NCI-H2171 treated with DMSO at 0.1 percent for 48 hours (cell line): ENCODE measurements at regions not wholly inside any gene's neighbourhood (a gene's known extent, or its start where the extent isn't known, plus 50 kb on each side); places are given as distances from the start of the nearest gene placed in this dataset.
"Not testable (repeated sequence)": the region's sequence is repeated elsewhere in the genome, so short reads cannot be mapped to it uniquely, and the experiment has no call there.

ENCODE experiments used
- DNase-seq: peaks from one replicate; lab custom pipeline; 2025; lab: John Stamatoyannopoulos, UW

- no peak for DNase-seq
These were observed 1015.3 kb upstream of the NOVA1 start for GRCh38 chr14:27613102-27613501.

DNA sequence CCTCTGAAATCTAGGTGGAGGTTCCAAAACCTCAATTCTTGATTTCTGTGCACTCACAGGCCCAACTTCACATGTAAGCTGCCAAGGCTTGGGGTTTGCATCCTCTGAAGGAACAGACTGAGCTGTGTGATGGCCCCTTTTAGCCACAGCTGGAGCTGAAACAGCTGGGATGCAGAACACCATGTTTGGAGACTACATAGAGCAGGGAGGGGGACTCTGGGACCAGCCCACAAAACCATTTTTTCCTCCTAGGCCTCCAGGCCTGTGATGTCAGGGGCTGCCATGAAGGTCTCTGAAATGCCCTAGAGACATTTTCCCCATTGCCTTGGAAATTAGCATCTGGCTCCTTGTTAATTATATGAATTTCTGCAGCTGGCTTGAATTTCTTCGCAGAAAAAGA is 1025.9 kb upstream of the NOVA1 start:
- DNase-seq = no peak

- DNase-seq = no peak
These were observed 1036.5 kb upstream of the NOVA1 start for GRCh38 chr14:27634056-27634970.

DNA sequence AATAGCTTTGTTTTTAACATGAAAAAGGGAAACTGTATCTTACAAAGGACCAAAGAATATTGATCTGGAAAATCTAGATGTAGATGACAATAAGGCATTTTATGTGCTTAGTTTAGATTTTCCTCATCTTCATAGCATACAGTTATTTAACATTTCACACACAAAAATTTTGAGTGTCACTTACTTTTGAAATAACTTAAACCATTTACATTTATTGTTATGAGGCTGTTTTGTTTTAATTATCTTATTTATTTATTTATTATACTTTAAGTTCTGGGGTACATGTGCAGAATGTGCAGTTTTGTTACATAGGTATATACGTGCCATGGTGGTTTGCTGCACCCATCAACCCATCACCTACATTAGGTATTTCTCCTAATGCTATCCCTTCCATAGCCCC is 1042.9 kb upstream of the NOVA1 start:
- DNase-seq = not testable (repeated sequence)

DNA sequence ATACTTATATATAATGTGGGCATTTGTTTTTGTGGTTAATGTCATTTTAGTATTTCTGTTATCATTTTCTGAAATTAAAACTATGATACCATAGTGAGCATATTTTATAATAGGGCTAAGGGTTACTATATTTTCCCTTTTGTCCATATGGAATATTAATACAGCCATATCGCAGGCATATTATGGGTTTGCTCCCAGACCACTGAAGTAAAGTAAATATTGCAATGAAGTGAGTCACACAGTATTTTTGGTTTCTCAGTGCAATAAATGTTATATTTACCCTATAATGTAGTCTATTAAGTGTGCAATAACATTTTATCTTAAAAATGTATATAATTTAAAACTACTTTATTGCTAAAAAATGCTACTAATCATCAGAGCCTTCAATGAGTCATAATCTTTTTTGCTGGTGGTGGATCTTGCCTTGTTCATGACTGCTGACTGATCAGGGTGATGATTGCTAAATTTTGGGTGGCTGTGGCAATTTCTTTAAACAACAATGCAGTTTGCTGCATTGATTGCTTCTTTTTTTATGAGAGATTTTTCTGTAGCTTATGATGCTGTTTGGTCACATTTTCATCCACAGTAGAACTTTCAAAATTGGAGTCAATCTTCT is 1044.5 kb upstream of the NOVA1 start:
- no peak for DNase-seq

- no peak for DNase-seq
These were observed 1062.8 kb upstream of the NOVA1 start for GRCh38 chr14:27660683-27661082.

GRCh38 chr14:27668531-27668930 is 1070.7 kb upstream of the NOVA1 start:
- no peak for DNase-seq

- no peak for DNase-seq
These were observed 1074.2 kb upstream of the NOVA1 start for GRCh38 chr14:27672047-27672446.

GRCh38 chr14:27672811-27673737 is 1075.2 kb upstream of the NOVA1 start:
- not testable (repeated sequence) for DNase-seq

DNA sequence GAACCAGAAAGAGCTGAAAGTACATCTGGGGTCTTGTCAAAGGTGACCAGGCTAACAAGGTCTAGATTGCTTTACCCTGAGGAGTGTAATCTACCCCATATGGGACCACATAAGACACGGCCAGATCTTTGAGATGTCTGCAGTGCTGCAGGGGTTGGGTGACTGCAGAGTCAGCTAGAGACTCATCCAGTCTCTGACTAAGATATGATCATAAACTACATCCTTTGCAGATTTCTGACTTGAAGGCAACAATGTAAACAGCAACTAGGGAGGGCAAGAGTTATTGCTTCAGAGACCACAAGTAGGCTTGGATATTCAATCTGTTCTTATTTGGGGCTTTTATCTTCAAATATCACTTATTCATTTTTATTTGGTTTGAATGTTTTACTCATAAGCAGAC is 1080.5 kb upstream of the FOXG1 start:
- DNase-seq = no peak

DNA sequence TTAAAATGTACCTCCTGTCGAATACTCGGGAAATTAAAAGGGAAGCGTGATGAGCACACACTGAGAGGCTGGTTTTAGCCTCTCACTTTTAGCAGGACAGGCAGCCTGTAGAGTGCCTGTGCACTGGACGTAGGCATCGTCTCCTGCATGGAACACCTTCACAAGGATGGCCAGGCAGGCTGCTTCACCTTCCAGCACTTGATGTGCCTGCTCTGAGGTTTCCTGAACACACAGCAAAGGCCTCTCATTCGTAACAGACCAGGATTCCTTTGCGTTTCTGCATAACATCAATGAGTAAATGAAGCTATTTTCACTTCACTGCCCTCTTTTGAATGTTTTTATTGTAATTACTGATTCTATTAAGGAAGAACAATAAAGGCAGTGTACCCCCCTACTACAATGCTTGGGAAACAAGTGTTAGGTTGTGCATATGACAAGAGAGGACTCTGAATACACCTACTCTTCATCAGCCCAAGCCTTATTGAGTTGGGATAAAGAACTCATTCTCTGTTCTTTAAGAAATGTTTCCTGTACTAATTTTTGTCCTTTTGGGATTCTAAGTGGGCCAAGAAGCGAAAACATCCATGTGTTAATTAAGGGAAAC is 1077.6 kb upstream of the FOXG1 start:
- DNase-seq = no peak

GRCh38 chr14:27712364-27712763 is 1054.2 kb upstream of the FOXG1 start:
- no peak for DNase-seq

DNA sequence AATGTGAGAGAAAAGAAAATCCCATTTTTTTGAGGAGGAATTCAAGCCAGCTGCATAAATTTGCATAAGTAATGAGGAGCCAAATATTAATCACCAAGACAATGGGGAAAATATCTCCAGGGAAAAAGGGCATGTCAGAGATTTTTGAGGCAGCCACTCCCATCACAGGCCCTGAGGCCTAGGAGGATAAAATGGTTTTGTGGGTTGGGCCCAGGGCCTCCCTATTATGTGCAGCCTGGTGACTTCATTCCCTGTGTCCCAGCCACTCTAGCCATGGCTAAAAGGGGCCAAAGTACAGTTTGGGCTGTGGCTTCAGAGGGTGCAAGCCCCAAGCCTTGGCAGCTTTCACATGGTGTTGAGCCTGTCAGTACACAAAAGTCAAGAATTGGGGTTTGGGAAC is 1051.0 kb upstream of the FOXG1 start:
- DNase-seq = no peak

- no peak for DNase-seq
These were observed 1044.8 kb upstream of the FOXG1 start for GRCh38 chr14:27721760-27722159.

DNA sequence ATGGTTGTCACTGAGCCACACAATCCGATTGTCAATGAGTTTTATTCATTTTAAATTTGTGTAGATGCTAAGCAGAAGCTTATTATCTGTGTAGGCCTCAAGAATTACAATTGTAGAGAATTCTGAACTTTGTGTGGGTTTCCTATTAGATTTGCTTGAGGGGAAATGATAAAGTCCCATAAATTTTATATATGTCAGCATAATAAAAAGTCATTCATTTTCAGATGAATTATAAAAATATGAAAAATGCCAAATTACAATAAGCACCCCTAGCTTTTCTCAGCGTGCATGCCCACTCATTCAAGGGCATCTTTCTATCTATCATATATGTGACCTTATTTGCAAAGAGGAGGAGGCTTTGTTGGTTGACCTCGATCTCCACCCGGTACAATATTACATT is 1041.1 kb upstream of the FOXG1 start:
- no peak for DNase-seq

DNA sequence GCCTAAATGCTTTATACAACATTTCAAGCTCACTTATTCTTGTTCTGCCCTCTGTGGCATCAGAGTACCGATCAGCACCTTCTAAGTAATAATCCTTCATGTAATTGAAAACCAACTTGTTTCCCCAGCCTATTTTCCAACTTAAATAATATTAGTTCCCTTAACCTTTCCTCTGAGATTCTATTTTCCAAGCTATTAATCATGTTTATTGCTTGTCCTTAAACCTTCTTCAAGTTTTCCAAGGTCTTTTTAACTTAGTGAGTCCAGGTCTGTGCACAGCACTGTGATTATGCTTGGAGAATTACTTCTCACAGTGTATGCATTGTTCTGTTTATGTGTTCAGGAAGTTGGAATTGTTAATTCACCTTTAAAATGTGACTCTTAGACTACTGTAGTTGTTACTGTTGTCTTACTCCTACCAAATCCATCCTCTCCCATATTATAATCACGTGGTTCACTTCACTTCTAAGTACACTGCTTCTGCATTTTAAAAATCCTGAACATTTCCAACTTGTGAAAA is 1039.3 kb upstream of the FOXG1 start:
- no peak for DNase-seq

DNA sequence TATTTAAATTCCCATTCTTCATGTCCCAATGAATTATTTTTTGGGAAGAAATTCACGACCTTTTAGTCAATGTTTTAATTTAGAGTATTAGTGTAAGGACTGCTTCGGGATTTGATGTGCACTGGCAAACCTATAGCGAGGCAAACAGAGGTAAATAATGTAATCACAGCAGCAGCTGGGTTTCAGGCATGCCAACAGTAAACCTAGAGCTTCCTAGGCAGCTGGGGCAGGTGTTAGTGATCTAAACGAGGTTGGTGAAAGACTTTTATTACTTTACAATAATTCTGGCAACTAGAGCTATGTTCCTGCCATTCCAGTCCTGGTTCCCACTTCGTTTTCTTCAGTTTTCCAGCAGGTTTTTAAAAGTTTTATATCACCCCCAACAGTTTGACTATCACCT is 1036.4 kb upstream of the FOXG1 start:
- no peak for DNase-seq

DNA sequence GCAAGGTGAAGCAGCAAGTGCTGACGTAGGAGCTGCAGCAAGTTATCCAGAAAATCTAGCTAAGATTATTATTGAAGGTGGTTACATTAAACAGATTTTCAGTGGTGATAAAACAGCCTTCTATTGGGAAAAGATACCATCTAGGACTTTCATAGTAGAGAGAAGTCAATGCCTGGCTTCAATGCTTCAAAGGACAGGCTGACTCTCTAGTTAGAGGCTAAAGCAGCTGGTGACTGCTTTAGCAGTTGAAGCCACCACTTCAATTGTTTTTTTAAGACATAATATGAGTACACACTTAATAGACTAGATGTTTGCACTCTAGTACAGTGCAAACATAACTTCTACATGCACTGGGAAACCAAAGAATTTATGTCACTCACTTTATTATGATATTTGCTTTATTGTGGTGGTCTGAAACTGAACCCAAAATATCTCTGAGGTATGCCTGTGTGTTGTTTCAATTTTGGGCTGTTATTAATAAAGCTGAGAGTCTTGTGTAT is 1026.9 kb upstream of the FOXG1 start:
- DNase-seq = no peak

DNA sequence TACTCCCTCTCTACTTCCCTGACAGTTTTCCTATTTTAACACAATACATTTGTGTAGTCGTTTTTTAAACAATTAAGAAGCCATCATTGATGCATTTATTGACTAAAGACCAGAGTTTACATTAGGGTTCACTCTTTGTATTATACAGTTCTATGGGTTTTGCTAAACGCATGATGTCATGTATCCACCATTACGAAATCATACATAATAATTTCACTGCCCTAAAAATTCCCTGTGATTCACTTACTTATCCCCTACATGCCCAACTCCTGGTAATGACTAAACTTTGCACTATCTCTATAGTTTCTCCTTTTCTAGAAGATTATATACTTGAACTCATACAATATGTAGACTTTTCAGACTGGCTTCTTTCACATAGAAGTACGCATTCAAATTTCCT is 1016.5 kb upstream of the FOXG1 start:
- no peak for DNase-seq

DNA sequence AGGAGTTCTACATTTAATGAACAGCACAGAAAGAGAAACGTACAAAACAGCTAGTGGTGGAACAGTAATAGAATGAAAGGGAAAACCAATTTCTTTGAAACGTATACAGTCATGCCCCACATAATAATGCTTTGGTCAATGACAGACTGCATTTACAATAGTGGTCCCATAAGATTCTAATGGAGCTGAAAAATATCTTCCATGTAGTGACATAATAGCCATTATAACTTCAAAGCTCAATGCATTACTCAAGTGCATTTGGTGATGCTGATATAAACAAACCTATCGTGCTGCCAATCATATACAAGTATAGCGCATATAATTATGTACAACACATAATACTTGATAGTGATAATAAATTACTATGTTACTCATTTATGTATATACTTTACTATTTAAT is 1008.9 kb upstream of the FOXG1 start:
- not testable (repeated sequence) for DNase-seq

GRCh38 chr14:27760367-27760766 is 1006.2 kb upstream of the FOXG1 start:
- not testable (repeated sequence) for DNase-seq
